ENCODE measurements at regions not wholly inside any gene's neighbourhood (a gene's known extent, or its start where the extent isn't known, plus 50 kb on each side); places are given as distances from the start of the nearest gene placed in this dataset.
"Not testable (repeated sequence)": the region's sequence is repeated elsewhere in the genome, so short reads cannot be mapped to it uniquely, and the experiment has no call there.

GRCh38 chr10:21141946-21142492, 244.9 kb upstream of the NEBL start:
- DNase-seq (ENCODE audit: low spot score), result no peak

GRCh38 chr10:21138769-21139340, 241.7 kb upstream of the NEBL start:
- DNase-seq (ENCODE audit: low spot score), result no peak

GRCh38 chr10:21135023-21135931, 238.2 kb upstream of the NEBL start:
- no peak for DNase-seq (ENCODE audit: low spot score)

GRCh38 chr10:21134645-21135022, 237.5 kb upstream of the NEBL start:
- DNase-seq (ENCODE audit: low spot score), result no peak

GRCh38 chr10:21130683-21131442, 233.8 kb upstream of the NEBL start:
- no peak for DNase-seq (ENCODE audit: low spot score)

- DNase-seq (ENCODE audit: low spot score), result no peak
These were observed 233.0 kb upstream of the NEBL start for GRCh38 chr10:21130108-21130507.

GRCh38 chr10:21125471-21126228, 228.5 kb upstream of the NEBL start:
- DNase-seq (ENCODE audit: low spot score), result no peak

GRCh38 chr10:21122907-21123306, 225.8 kb upstream of the NEBL start:
- DNase-seq (ENCODE audit: low spot score), result no peak

- not testable (repeated sequence) for DNase-seq (ENCODE audit: low spot score)
These were observed 224.7 kb upstream of the NEBL start for GRCh38 chr10:21121822-21122221.

- no peak for DNase-seq (ENCODE audit: low spot score)
These were observed 217.6 kb upstream of the NEBL start for GRCh38 chr10:21114683-21115082.

GRCh38 chr10:21110358-21110757, 213.2 kb upstream of the NEBL start:
- DNase-seq (ENCODE audit: low spot score), result no peak

DNA sequence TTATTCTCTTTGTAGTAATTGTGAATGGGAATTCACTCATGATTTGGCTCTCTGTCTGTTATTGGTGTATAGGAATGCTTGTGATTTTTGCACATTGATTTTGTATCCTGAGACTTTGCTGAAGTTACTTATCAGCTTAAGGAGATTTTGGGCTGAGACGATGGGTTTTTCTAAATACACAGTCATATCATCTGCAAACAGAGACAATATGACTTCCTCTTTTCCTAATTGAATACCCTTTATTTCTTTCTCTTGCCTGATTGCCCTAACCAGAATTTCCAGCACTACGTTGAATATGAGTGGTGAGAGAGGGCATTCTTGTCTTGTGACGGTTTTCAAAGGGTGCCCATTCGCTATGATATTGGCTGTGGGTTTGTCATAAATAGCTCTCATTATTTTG, 209.8 kb upstream of the NEBL start:
- not testable (repeated sequence) for DNase-seq (ENCODE audit: low spot score)

DNA sequence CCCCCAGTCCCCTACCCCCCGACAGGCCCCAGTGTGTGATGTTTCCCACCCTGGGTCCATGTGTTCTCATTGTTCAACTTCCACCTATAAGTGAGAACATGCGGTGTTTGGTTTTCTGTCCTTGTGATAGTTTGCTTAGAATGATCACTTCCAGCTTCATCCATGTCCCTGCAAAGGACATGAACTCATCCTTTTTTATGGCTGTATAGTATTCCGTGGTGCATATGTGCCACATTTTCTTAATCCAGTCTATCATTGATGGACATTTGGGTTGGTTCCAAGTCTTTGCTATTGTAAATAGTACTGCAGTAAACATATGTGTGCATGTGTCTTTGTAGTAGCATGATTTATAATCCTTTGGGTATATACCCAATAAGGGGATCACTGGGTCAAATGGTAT, 208.2 kb upstream of the NEBL start:
- not testable (repeated sequence) for DNase-seq (ENCODE audit: low spot score)

DNA sequence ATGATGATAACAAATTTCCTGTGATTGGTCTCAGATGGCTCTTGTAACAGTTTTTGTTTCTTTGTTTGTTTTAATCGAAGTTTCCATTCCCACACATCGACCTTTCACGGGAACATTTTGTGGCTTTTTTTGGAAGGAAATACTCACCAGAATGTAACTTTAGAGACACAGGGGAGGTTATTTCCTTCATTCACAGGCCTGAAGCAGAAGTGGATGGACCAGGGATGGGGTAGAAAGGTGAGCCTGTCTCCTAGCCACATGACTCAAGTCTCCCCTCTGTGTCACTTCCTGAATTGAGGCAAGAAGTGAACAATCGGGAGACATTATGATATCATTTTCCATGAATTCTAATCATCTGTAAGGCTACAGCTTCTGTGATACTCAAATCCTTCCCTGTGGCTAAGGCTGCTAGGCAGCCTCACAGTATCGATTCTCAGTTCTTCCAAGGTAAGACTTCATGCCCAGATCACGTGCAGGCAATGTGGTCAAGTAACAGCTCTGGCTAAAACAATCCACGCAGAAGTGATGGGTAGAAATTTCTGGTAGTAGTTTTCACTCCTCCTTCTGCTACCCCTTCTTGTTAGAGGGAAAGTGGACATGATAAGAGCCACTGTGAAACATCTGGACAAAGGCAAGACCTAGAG, 203.9 kb upstream of the NEBL start:
- no peak for DNase-seq (ENCODE audit: low spot score)

- DNase-seq (ENCODE audit: low spot score), result no peak
These were observed 203.1 kb upstream of the NEBL start for GRCh38 chr10:21100190-21100589.

DNA sequence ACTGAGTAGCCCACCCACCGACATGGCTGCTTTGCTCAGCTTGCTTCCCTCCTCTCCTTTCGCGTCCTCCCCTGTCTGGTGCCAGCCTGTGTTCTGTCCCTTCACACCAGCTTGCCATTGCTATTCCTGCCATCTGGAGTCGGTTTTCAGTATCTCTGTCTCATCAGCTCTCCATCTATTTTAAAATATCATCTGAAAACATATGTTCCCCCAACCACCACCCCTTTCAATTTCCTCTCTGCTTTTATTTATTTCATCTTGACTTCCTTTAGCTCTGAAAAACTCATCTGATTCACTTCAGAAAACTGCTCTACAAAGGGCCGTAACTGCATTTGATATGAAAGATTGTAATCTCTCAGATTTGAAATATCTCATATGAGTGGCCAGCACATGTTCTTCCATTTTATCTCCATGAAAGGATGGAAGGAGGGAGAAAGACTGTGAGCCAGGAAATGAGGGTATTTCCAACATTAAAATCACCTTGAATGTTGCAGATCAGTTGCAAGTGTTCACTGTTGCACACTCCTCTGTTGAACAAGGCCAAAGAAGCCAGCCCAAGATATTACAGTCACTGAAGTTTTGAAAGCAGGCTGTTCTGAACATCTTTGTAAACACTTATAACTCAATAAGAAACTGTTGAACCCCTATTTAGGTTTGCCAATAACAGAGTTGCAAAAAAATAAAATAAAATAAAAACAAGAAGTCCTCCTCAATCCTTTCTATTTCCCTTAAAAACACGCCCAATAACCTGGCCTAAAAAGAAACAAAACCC, 202.4 kb upstream of the NEBL start:
- DNase-seq (ENCODE audit: low spot score), result no peak

DNA sequence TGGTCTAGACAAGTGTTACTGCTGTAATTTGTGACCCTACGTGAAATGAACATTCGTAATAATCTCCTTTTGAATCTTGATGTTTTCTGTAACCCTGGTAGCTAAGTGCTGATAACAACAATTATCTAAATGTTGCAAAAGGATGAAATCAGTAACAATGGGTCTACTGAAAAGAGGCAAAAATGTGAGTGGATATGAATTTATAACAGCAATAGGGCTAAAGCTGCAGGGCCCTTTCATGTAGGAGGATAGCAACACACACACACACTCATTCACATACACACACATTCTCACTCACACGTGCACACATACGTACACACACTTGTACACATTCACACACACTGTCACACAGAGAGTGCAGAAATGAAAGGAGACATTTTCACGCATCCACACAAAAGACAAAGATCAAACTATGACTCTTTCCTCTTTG, 200.8 kb upstream of the NEBL start:
- DNase-seq (ENCODE audit: low spot score), result no peak

GRCh38 chr10:21095494-21096055, 198.5 kb upstream of the NEBL start:
- DNase-seq (ENCODE audit: low spot score), result no peak

GRCh38 chr10:21095073-21095472, 198.0 kb upstream of the NEBL start:
- no peak for DNase-seq (ENCODE audit: low spot score)

Data from HuH-7 (cell line).